ENCODE measurements at regions not wholly inside any gene's neighbourhood (a gene's known extent, or its start where the extent isn't known, plus 50 kb on each side); places are given as distances from the start of the nearest gene placed in this dataset.

- H3K56ac ChIP-seq (ENCODE audit: insufficient read length, low read depth, low read length), result no peak overlapping the region
- no peak overlapping the region for H2AK5ac ChIP-seq (ENCODE audit: insufficient read length, low read length)
- no peak overlapping the region for H3K4me2 ChIP-seq (ENCODE audit: insufficient read depth, insufficient read length, low read length)
- H4K5ac ChIP-seq (ENCODE audit: insufficient read length, low read depth, low read length), result no peak overlapping the region
- H3K79me2 ChIP-seq (ENCODE audit: insufficient read depth, low read length), result no peaks in the 10 kb centered on the region
- no peak overlapping the region for H2BK20ac ChIP-seq (ENCODE audit: low read depth, low read length, poor library complexity, severe bottlenecking)
- H3K79me1 ChIP-seq (ENCODE audit: insufficient read depth, low read depth, low read length, poor library complexity, severe bottlenecking), result no peaks in the 10 kb centered on the region
- no peak overlapping the region for H3K4me3 Mint-ChIP-seq
- no peak overlapping the region for H2AFZ ChIP-seq (ENCODE audit: low read length)
- WGBS (ENCODE audit: extremely low coverage, insufficient read length, low lambda C conversion rate), result no CpG with 5 or more reads among the region's 1 CpG
- H3K27ac ChIP-seq (ENCODE audit: insufficient read length, low read depth, low read length), result no peak overlapping the region
- no peaks in the 10 kb centered on the region for H3K9me3 ChIP-seq (ENCODE audit: control insufficient read depth, low read depth, low read length)
- no peak overlapping the region for H3K9ac ChIP-seq (ENCODE audit: extremely low read depth, insufficient read length, low read length)
- H3K27ac Mint-ChIP-seq, result no peak overlapping the region
- H3K36me3 Mint-ChIP-seq (ENCODE audit: insufficient read depth in 1 of 3, low read depth in 3 of 3), result peaks cover 0 to 5% (median 0%) of the 10 kb centered on the region in 3 experiments; a peak in 2 of 7 replicates
- no peak overlapping the region for H3K14ac ChIP-seq (ENCODE audit: insufficient read depth, low read length)
- H3K27me3 ChIP-seq (ENCODE audit: insufficient read depth, low read length), result no peaks in the 10 kb centered on the region
- H3K4me1 Mint-ChIP-seq, result peaks cover 0 to 5% of the 10 kb centered on the region in 2 experiments; a peak in 2 of 4 replicates
- H4K20me1 ChIP-seq (ENCODE audit: control insufficient read depth, insufficient read depth, insufficient read length), result no peaks in the 10 kb centered on the region
- no peaks in the 10 kb centered on the region for H3K23me2 ChIP-seq (ENCODE audit: insufficient read length, low read depth, low read length, poor library complexity, severe bottlenecking)
- H3K27me3 Mint-ChIP-seq (ENCODE audit: low read depth), result no peaks in the 10 kb centered on the region
- no peaks in the 10 kb centered on the region for H3K4me1 ChIP-seq (ENCODE audit: insufficient read depth, low read length)
- H2BK12ac ChIP-seq (ENCODE audit: insufficient read length, low read depth, low read length), result no peak overlapping the region
- no peak overlapping the region for H3K23ac ChIP-seq (ENCODE audit: insufficient read length, low read depth, low read length)
- no peak overlapping the region for H2BK15ac ChIP-seq (ENCODE audit: low read depth, low read length)
- H3T11ph ChIP-seq (ENCODE audit: low read length), result no peak overlapping the region
- no peak overlapping the region for H4K8ac ChIP-seq (replicated peaks; ENCODE audit: insufficient read length, low read depth, low read length)
- no peak for TF ChIP-seq CTCF (conservative IDR thresholded peaks at IDR 0.05)
- H4K91ac ChIP-seq (ENCODE audit: insufficient read length, low read depth, low read length), result no peak overlapping the region
- H2BK5ac ChIP-seq (ENCODE audit: insufficient read length, low read length), result no peak overlapping the region
- DNase-seq, result no peak
- H3K4ac ChIP-seq (ENCODE audit: low read depth, low read length), result no peak overlapping the region
- H3K18ac ChIP-seq (ENCODE audit: insufficient read length, low read depth, low read length), result no peak overlapping the region
- H3K9me3 Mint-ChIP-seq, result no peaks in the 10 kb centered on the region
- no peak overlapping the region for H2BK120ac ChIP-seq (ENCODE audit: low read depth, low read length, poor library complexity, severe bottlenecking)
These were observed 419.6 kb downstream of the PCDH7 start for GRCh38 chr4:31139767-31140166.

All from H9 (cell line).